IMR-90 (cell line): ENCODE measurements at regions not wholly inside any gene's neighbourhood (a gene's known extent, or its start where the extent isn't known, plus 50 kb on each side); places are given as distances from the start of the nearest gene placed in this dataset.

Experiments
- ATAC-seq: fragments of 200-7000 bp; cut with Tn5 transposase; 2 replicates; pipeline ENCODE4 v1.9.1; 2020; ENCODE audit warnings: low read depth, mild to moderate bottlenecking, moderate library complexity
- BruUV-seq: library from RNA; stranded (reverse); fragments of 400-500 nt; replicated peaks from 2 replicates; lab custom pipeline; 2021; lab: Mats Ljungman, UMichigan
- CTCF ChIA-PET: fragments of 300-600 bp; formaldehyde crosslinking; extraction: SDS; loops from one replicate; lab custom pipeline; 2021; ENCODE audit warnings: antibody characterized with exemption; lab: Yijun Ruan, JAX
- POLR2A ChIA-PET: fragments of 300-600 bp; sonication (Branson Sonifier 250); formaldehyde crosslinking; loops from one replicate; lab custom pipeline; 2022; ENCODE audit warnings: antibody characterized with exemption; ENCODE audit not compliant: unreplicated experiment; lab: Charles Lee
- DNase-seq: peaks from one replicate; pipeline ENCODE4 v3.0.0; 2013
- H2AFZ ChIP-seq: replicated peaks from 2 replicates; pipeline ENCODE3; 2013; ENCODE audit warnings: low read length, mild to moderate bottlenecking; ENCODE audit not compliant: poor library complexity
- H2AK5ac ChIP-seq: 2 replicates; pipeline ENCODE4 v1.6.1; 2013; ENCODE audit warnings: low read depth, low read length, inconsistent platforms
- H2AK9ac ChIP-seq: replicated peaks from 2 replicates; pipeline ENCODE3; 2013; ENCODE audit warnings: mild to moderate bottlenecking, low read depth, low read length, moderate library complexity; ENCODE audit not compliant: poor library complexity
- H2BK120ac ChIP-seq: 2 replicates; pipeline ENCODE4 v1.6.1; 2013; ENCODE audit warnings: low read depth, low read length, inconsistent platforms
- H2BK15ac ChIP-seq: 3 replicates; pipeline ENCODE4 v1.6.1; 2013; ENCODE audit warnings: low read depth, low read length, inconsistent platforms
- H2BK20ac ChIP-seq: 2 replicates; pipeline ENCODE4 v1.6.1; 2013; ENCODE audit warnings: low read depth, mild to moderate bottlenecking, inconsistent platforms, low read length, moderate library complexity
- H2BK5ac ChIP-seq: 2 replicates; pipeline ENCODE4 v1.6.1; 2013; ENCODE audit warnings: mild to moderate bottlenecking, low read depth, low read length, inconsistent platforms; ENCODE audit not compliant: poor library complexity, severe bottlenecking
- H3K14ac ChIP-seq: replicated peaks from 2 replicates; pipeline ENCODE4 v1.6.1; 2013; ENCODE audit warnings: low read depth, low read length, inconsistent platforms
- H3K18ac ChIP-seq: 2 replicates; pipeline ENCODE4 v1.6.1; 2013; ENCODE audit warnings: low read depth, low read length, control low read depth
- H3K23ac ChIP-seq: 2 replicates; pipeline ENCODE4 v1.6.1; 2013; ENCODE audit warnings: low read depth, low read length, inconsistent platforms
- H3K27ac ChIP-seq: 2 replicates; pipeline ENCODE4 v1.5.1; 2013; ENCODE audit warnings: mild to moderate bottlenecking, control low read depth, low read length; ENCODE audit not compliant: insufficient read depth
- H3K27me3 ChIP-seq: 2 replicates; pipeline ENCODE4 v1.6.1; 2013; ENCODE audit warnings: low read length; ENCODE audit not compliant: control insufficient read depth, insufficient read depth
- H3K36me3 ChIP-seq: 2 replicates; pipeline ENCODE4 v1.6.1; 2013; ENCODE audit warnings: low read length, mixed read lengths; ENCODE audit not compliant: control insufficient read depth, insufficient read depth
- H3K4ac ChIP-seq: 2 replicates; pipeline ENCODE4 v1.6.1; 2013; ENCODE audit warnings: low read depth, low read length, inconsistent platforms
- H3K4me1 ChIP-seq: 2 replicates; pipeline ENCODE4 v1.6.1; 2013; ENCODE audit warnings: low read length, mixed read lengths; ENCODE audit not compliant: control insufficient read depth, insufficient read depth
- H3K4me2 ChIP-seq: 2 replicates; pipeline ENCODE4 v1.6.1; 2013; ENCODE audit warnings: low read depth, mild to moderate bottlenecking, control low read depth, low read length, moderate library complexity
- H3K4me3 ChIP-seq: 2 replicates; pipeline ENCODE4 v1.5.1; 2013; ENCODE audit warnings: low read depth, mild to moderate bottlenecking, control low read depth, low read length, moderate library complexity; ENCODE audit not compliant: insufficient read depth
- H3K56ac ChIP-seq: 2 replicates; pipeline ENCODE4 v1.6.1; 2013; ENCODE audit warnings: low read length, inconsistent platforms; ENCODE audit not compliant: insufficient read depth; ENCODE audit errors: extremely low read depth
- H3K79me1 ChIP-seq, 2 experiments: 2 replicates each; pipeline ENCODE4 v1.6.1; 2013; ENCODE audit warnings: low read length in 2 of 2, inconsistent platforms in 1 of 2, low read depth in 1 of 2
- H3K9ac ChIP-seq: 2 replicates; pipeline ENCODE4 v1.6.1; 2013; ENCODE audit warnings: low read depth, low read length, control low read depth
- H3K9me1 ChIP-seq: 2 replicates; pipeline ENCODE4 v1.6.1; 2013; ENCODE audit warnings: low read length, inconsistent platforms; ENCODE audit not compliant: insufficient read depth
- H3K9me3 ChIP-seq: 2 replicates; pipeline ENCODE4 v1.6.1; 2013; ENCODE audit warnings: low read length; ENCODE audit not compliant: control insufficient read depth, insufficient read depth
- H4K20me1 ChIP-seq: 2 replicates; pipeline ENCODE4 v1.6.1; 2013; ENCODE audit warnings: low read length, inconsistent platforms; ENCODE audit not compliant: insufficient read depth
- H4K5ac ChIP-seq: 2 replicates; pipeline ENCODE4 v1.6.1; 2013; ENCODE audit warnings: mild to moderate bottlenecking, low read depth, low read length, control low read depth
- H4K8ac ChIP-seq, 2 experiments: 2 replicates each; pipeline ENCODE4 v1.6.1; 2013; ENCODE audit warnings: low read depth in 2 of 2, low read length in 2 of 2, control low read depth in 1 of 2, inconsistent platforms in 1 of 2
- H4K91ac ChIP-seq: 2 replicates; pipeline ENCODE4 v1.6.1; 2013; ENCODE audit warnings: low read depth, low read length, inconsistent platforms; ENCODE audit not compliant: insufficient read depth
- BHLHE40 ChIP-seq: fragments of 150-350 bp; IDR thresholded peaks from 2 replicates; pipeline ENCODE4 v1.6.1; 2016; ENCODE audit warnings: mild to moderate bottlenecking, low read depth, low read length
- SMC3 ChIP-seq: fragments of 150-350 bp; IDR thresholded peaks from 2 replicates; pipeline ENCODE4 v1.6.1; 2016; ENCODE audit warnings: low read depth, mild to moderate bottlenecking, antibody characterized with exemption, low read length, moderate library complexity
- WGBS, 2 experiments: methylation state at CpG; one replicate each; pipeline versions ENCODE4 v1.1.5 to v1.1.7; 2013; ENCODE audit warnings: missing lambda C conversion rate in 2 of 2; ENCODE audit not compliant: insufficient read length in 1 of 2; ENCODE audit errors: extremely low coverage in 2 of 2; 5-methylcytosine and 5-hydroxymethylcytosine counted together
- dilution Hi-C: fragments of 300-500 bp; cut with HindIII; formaldehyde crosslinking; loops from one replicate; pipeline ENCODE4 v1.14.3; 2018; ENCODE audit warnings: low sequenced_read_pairs; ENCODE audit not compliant: unreplicated experiment
- in situ Hi-C: fragments of 300-500 bp; cut with MboI; formaldehyde crosslinking; loops from 3 replicates; pipeline ENCODE4 v1.14.3; 2019; ENCODE audit warnings: low sequenced_read_pairs, inconsistent platforms, mixed read lengths
- intact Hi-C: fragments of 100-400 bp; cut with micrococcal nuclease; formaldehyde crosslinking; loops from 2 replicates; pipeline ENCODE4 v1.10.0; 2022

DNA sequence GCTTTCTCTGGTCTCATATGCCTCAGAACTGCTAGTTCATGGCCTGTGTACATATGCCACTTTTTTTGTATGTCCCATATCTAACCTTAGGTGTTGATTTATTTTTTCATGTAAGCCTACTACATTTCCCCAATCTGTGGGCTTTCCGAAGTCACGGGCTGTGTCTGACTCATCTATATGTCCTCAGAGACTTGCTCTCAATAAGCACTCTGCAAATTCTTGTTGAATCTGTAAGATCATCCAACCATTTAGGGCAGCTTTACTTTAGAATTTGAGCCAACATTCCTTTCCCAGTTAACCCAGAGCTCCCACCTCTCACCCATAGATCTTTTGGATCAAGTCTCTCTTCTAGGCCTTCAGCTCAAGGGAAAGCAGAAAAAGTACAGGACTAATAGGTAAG, 263.4 kb downstream of the SEC61B start:
- H2BK120ac ChIP-seq: peak overlapping the region; percentile 43; the same call in 1 of the 2 replicates
- BruUV-seq: no TSS peak
- 59% methylated on average over 2 of the region's 2 CpGs; no CpG with 5 or more reads in 1 of the 2 experiments for WGBS, 2 experiments
- no peak overlapping the region for H2BK5ac ChIP-seq
- H3K9me3 ChIP-seq: no peaks in the 10 kb centered on the region
- H2AFZ ChIP-seq: no peak overlapping the region
- in situ Hi-C loops: no loop called here
- H3K4me3 ChIP-seq: no peak overlapping the region
- H3K18ac ChIP-seq: peak overlapping the region; percentile 73
- peak overlapping the region; percentile 27; the same call in 1 of the 2 replicates for H2BK20ac ChIP-seq
- H3K9me1 ChIP-seq: 0 out of 2 replicates have a peak, but pooled peaks cover 4% of the 10 kb centered on the region
- H4K5ac ChIP-seq: peak overlapping the region; percentile 50
- H3K4me1 ChIP-seq: peaks cover 7% of the 10 kb centered on the region
- no peaks in the 10 kb centered on the region for H4K20me1 ChIP-seq
- intact Hi-C loops: no loop called here
- 0 out of 3 replicates have a peak overlapping the region, but pooled peaks have one; percentile 6 for H2BK15ac ChIP-seq
- peak overlapping the region; percentile 7; the same call in 1 of the 2 replicates for H3K27ac ChIP-seq
- DNase-seq (peak; percentile 75), ATAC-seq (peak; percentile 77)
- peaks cover 2% of the 10 kb centered on the region; the same call in 1 of the 2 replicates for H3K27me3 ChIP-seq
- 0 out of 2 replicates have a peak overlapping the region, but pooled peaks have one; percentile 25 for H4K91ac ChIP-seq
- H3K56ac ChIP-seq: no peak overlapping the region
- H2AK5ac ChIP-seq: no peak overlapping the region
- no peak for TF ChIP-seq SMC3
- TF ChIP-seq BHLHE40: peak; percentile 76
- peak overlapping the region in 1 of 2 experiments; percentile 29; a peak in 1 of 4 replicates for H4K8ac ChIP-seq
- dilution Hi-C loops: no loop called here
- H3K36me3 ChIP-seq: no peaks in the 10 kb centered on the region
- POLR2A ChIA-PET: no interaction called here
- H3K4me2 ChIP-seq: no peak overlapping the region
- no peak overlapping the region for H2AK9ac ChIP-seq
- 0 out of 2 replicates have a peak overlapping the region, but pooled peaks have one; percentile 51 for H3K14ac ChIP-seq
- H3K79me1 ChIP-seq: no peaks in the 10 kb centered on the region
- CTCF ChIA-PET: no interaction called here
- no peak overlapping the region for H3K23ac ChIP-seq
- H3K9ac ChIP-seq: no peak overlapping the region
- H3K4ac ChIP-seq: peak overlapping the region; percentile 26; the same call in 1 of the 2 replicates
